LNCAP (cell line): ENCODE measurements at regions not wholly inside any gene's neighbourhood (a gene's known extent, or its start where the extent isn't known, plus 50 kb on each side); places are given as distances from the start of the nearest gene placed in this dataset.

Experiments
- CTCF ChIP-seq: fragments of 450-650 bp; IDR thresholded peaks from 2 replicates; pipeline ENCODE4 v1.5.1; 2017; ENCODE audit warnings: mild to moderate bottlenecking

DNA sequence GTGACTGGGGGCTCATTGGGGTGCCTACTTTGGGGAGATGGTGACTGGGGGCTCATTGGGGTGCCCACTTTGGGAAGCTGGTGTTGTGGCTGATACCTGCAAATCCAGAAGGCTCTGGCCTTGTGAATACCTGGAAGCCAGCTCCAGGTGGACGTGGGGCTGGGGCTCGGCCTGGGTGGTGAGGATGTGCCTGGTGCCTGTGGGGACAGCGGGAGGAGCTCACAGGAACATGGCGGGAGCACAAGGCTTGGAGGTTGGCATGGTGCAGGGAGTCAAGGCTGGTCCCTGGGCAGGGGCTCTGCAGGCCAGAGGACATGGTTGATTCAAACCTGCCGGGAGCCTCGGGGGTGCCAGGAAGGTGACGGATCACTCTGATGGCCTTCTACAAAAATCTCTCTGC is 1165.7 kb downstream of the BRD1 start:
- TF ChIP-seq CTCF: no peak

- no peak for TF ChIP-seq CTCF
Measured at GRCh38 chr22:48660790-48661740, 1166.6 kb downstream of the BRD1 start.

DNA sequence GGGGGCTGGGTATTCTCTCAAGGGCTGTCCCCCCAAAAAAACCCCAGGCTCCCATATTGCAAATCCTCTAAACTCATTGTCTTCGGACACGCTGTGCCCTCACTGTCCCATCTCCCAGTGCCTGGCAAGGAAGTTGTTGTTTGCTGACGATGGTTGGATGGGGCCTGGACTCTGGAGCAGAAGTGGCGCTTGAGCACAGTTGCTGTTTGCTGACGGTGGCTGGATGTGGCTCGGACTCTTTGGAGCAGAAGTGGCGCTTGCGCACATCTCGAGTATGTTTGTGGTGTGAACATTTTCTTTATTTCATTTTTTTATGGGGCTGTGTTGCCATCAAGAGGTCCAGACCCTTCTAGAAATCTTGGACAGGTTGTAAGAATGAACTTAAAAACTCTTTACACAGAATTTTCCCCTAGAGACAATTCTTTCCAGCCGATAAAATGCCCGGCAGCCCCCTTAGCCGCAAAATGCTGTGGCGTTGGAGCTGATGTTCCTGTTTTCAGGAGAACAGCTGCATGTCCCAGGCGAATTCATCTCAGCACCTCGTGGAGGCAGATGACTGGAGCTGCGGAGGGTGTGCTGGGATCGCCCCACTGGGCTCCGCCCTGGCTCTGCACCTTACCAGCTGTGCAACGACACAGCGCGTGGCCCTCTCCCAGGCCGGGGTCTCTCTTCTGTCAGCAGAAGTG is 1167.4 kb downstream of the BRD1 start:
- TF ChIP-seq CTCF: no peak

GRCh38 chr22:48659404-48659996 is 1168.2 kb downstream of the BRD1 start:
- TF ChIP-seq CTCF: no peak

GRCh38 chr22:48658871-48659270 is 1168.8 kb downstream of the BRD1 start:
- no peak for TF ChIP-seq CTCF

DNA sequence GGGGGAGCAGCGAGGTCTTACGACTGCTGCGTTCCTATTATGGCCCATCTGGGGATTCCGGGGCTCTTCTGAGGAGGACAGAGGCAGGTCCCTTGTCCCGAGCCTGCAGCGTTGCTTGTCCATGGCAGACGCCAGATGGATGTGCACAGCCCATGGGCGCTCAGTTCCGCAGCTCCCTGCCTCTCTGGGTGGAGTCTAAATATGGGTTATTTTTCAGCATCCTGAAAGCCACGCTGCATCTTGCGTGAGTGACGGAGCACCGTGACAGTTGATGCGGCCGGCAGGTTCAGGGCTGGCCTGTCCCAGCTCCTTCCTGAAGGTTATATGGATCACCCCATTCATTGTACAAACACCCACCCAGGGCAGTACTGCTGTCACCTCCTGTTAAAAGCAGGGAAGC is 1169.4 kb downstream of the BRD1 start:
- TF ChIP-seq CTCF: no peak

DNA sequence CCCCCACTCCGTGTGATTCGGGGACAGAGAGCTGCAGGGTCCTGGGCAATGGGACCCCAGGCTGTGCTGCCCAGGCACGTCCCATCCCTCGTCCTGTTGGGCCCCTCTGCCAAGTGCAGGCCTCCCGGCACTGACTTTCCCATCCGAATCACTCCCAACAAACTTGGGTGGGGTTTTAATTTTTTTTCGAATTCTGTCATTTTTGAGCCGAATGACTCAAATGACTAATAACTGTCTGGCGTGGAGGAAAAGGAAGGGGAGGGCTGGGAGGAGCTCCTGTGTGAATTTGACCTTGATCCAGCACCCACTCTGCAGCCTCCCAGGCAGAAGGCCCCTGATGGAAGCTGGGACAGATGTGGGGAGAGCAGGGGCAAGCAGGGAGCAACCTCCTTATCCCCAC is 1173.2 kb downstream of the BRD1 start:
- TF ChIP-seq CTCF: no peak
